ENCODE measurements at regions not wholly inside any gene's neighbourhood (a gene's known extent, or its start where the extent isn't known, plus 50 kb on each side); places are given as distances from the start of the nearest gene placed in this dataset.

DNA sequence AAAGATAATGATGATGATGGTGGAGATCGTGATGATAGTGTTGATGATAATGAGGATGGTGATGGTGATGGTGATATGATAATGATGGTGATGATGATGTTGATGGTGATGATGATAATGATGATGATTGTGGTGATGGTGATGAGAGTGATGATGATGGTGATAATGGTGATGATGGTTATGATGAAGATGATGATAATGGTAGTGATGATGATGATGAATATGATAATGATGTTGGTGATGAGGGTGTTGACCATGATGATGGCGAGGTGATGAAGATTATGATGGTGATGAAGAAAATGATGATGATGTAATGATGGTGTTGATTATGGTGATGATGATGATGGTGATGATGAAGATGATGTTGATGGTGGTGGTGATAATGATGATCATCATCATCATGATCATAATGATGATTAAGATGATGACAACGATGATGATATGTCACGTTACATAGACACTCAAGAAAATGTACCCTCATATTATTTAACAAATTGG is 1106.4 kb downstream of the NLGN4X start:
- DNase-seq (ENCODE audit: low spot score) (no peak), ATAC-seq (no peak)

DNA sequence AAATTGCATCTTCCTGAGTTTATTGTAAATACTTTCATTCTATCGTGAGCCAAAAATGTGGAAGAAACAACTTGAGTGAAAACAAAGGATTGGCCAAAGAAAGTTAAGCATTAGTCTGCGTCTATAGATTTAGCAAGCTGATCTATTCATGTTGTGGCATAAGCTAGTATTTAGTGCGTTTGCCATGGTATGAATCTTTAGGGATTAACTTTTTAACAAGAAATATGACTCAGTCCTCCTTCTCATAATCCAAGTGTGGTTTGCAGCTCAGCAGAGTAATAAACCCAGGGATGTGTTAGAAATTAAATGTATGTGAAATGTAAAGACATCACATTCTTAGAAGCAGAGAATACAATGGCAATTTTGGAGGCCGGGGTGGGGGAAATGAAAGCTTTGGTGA is 1110.9 kb downstream of the NLGN4X start:
- ATAC-seq (no peak), DNase-seq (ENCODE audit: low spot score) (no peak)

DNA sequence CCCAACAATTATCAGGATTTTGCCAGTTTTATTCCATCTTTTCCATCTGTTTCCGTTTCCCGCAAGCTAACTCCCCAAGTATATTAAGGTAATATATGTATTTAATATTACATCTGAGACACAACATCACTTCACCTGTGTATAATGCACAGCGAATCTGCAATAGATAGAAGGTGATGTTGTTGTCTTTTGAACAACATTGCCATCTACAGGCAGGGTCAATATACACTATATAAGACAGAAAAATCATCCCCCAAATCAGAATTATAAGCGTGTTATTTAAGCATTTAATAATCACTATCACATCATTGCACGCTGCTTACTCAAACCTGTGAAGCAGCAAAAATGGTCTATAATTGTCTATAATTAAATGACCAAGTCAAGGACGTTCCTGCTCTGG is 1115.5 kb downstream of the NLGN4X start:
- no peak for ATAC-seq
- DNase-seq (ENCODE audit: low spot score) = no peak

DNA sequence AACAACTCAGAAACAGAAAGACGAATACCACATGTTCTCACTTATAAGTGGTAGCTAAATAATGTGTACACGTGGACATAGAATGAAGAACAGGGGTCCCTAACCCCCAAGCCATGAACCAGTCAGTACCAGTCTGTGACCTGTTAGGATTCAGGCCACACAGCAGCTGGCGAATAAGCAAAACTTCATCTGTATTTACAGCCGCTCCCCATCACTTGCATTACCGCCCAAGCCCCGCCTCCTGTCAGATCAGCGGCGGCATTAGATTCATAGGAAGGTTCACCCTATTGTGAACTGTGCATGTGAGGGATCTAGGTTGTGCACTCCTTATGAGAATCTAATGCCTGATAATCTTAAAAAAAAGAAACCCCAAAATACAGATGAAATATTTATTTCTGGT is 1128.7 kb downstream of the NLGN4X start:
- no peak for ATAC-seq
- DNase-seq (ENCODE audit: low spot score) = no peak

DNA sequence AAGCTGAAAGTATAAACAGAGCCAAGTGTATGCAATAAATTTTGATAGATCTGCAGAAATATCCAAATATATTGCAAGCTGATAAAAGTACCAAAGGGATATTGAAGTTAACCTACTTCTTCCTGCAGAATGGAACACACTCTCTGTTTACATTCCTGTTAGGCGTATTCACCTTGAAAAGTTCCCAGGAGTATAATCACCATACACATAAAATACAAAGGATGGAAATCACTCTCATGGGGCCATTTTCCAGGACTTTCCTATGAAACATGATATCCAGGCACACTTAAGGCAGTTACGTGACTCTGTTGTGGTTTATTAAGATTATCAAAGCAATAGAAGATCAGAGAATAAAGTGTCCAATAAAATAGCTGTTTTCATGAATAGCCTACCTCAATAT is 1142.3 kb downstream of the NLGN4X start:
- ATAC-seq (no peak), DNase-seq (ENCODE audit: low spot score) (no peak)

DNA sequence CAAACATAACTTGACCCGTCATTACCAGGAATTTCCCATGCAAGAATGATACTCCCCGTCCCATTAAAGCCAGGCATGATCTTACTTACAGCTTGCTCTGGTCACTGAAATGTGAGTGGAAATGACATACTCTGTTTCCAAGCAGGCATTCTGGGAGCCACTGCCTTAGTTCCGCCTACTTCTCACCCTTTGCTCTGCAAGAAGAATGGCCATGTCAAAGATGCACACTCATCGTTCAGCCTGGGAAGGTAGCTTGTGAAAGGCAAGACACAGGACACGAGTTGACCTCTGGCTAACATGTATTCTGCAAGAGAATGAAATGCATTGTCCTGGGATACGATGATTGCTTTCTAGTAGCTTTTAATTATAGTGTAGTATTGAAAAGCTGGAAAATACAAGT is 1144.4 kb downstream of the NLGN4X start:
- no peak for ATAC-seq
- DNase-seq (ENCODE audit: low spot score) = no peak

DNA sequence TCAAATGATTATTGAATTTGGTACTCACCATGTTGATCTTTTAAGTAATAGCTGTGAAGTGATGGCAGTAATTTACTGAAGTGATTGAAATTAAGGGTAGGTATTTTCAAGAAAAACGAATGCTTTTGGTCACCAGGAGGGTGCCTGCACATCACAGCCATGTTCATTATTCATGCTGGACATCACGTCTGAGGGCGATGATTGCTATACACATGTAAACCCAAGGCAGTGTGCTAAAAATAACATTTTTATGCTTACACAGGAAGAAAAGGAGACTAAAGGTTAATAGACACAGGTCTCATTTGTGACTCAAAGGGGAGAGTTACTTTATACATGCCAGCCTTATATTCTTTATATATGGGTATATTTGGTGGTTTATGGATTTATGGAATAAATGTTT is 1146.0 kb downstream of the NLGN4X start:
- no peak for DNase-seq (ENCODE audit: low spot score)
- ATAC-seq = no peak

DNA sequence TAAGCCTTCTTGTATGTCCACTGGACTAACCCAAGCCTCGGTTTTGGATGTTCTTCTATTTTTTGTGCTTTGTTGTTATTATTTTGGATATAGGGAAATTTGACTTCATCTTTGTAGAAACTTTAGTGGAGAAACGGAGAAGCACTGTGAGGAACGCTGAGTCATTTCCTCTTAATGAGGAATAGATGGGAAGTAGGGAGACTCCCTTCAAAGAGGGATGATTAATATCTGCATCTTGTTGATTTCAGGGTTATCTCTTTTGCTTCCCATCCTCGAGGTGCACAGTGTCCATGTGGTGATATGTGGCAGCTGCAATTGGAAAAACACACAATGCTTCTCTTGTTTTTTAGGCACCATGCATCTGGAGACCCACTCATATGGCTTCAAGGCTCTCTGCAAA is 1147.9 kb downstream of the NLGN4X start:
- ATAC-seq (no peak), DNase-seq (ENCODE audit: low spot score) (no peak)

DNA sequence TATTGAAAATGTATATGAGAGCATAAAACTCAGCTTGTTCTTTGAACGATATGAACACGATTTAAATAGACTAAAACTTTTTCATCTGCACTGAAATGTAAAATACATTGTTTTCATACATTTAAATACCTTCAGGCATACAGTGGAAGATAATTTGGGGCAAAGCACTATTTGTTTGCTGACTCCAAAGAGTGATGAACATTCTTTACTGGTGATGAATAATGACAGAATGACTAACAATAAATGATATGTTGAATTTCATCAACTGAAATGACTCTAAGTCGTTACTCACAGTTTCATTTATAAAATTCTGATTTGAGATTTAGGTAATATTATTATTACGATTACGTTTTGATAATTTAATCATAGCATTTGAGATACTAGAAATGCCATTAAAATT is 1160.1 kb downstream of the NLGN4X start:
- no peak for DNase-seq (ENCODE audit: low spot score)
- no peak for ATAC-seq

DNA sequence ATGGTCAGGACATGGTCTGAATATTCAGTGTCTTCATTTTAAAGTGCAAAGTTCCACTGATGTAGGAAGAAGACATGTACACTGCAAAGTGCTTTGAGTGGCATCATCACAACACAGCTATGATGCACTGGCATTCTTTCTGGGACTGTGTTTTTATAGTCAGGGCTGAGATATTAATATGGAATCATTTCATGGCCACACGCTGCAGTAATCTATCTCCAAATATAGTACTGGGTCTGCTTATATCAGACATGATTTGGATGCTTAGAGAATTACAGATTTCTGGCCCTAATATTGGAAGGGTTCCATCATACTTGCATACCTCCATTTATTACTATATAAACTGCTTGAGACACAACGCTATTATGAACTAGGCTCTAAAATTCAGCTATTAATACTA is 1170.9 kb downstream of the NLGN4X start:
- no peak for DNase-seq (ENCODE audit: low spot score)
- ATAC-seq = no peak

DNA sequence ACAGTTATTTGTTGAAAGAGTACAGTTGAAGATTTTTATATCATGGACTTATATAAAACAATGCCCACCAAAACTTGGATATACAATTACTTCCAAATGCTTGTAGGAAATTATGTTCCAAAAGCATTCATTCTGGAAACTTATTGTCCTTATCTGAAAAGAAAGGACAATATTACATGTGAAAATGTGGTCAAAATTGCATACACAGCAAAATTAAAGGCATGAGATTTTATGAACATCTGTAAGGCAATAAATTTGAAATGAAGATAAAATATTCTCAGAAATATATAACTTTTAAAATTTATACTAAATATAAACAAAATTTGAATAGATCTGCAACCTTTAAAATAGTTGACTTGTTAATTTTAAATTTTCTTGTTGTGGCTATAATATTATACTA is 1173.8 kb downstream of the NLGN4X start:
- ATAC-seq = no peak

DNA sequence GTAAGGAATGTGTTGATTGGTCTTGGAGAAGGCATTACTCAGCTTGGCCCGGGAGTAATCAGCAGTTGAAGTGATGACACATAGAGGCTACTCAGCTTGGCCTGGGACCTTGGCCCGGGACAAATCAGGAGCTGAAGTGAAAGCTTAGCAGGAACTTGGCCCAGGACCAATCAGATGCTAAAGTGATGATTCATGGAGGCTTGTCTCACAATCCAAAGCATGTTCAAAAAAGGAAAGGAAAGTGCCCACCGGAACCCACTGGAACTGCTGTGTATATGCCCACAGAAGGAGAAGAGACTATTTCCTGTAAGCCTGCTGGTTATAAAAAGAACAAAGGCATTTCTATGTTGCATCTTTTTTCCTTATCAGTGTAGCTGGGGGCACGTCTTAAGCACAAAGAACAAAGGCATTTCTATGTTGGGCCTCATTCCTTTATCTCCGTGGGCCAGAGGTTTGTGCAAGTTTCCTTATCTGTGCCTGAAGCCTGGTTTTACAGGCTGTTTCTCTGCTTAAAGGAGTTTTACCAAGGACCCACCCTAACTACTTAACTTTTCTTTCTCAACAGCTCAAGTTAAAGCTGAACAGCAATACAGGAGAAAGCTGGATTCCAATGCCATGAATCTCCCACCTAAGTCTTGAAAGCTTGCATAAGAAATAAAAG is 1176.7 kb downstream of the NLGN4X start:
- no peak for ATAC-seq
- no peak for DNase-seq (ENCODE audit: low spot score)

More for the DNA sequence above, 1173.8 kb downstream of the NLGN4X start:
- DNase-seq (ENCODE audit: low spot score) = no peak

DNA sequence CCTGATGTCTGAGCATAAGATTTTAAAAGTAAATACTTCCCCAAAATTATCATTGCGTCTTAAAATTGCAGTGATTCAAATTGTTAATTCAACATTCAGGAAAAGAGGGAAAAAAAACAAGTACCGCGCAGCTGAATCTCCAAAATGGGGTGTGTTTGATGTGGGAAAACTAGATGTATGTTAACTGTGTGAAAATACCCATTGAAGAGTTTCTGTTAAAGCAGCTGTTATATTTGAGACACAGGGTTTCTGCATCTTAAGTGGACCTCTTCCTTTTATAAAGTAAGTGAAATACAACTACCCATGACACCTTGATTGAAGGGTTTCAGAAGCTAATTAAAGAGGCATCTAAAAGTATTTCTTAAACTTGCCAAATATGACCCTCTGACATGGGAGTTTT is 1186.1 kb downstream of the NLGN4X start:
- DNase-seq (ENCODE audit: low spot score) (no peak), ATAC-seq (no peak)

DNA sequence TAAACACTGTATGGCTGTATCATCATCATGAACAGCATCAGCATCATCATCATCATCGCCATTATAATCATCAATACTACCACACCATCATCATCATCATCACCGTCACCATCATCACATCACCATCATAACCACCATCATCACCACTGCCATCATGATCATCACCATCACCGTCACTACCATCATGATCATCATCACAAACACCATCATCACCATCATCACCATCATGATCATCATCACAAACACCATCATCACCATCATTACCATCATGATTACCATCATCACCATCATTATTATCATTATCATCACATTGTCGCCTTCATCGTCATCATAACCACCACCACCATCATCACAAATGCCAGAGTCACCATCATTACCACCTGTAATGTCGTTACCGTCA is 1196.9 kb downstream of the NLGN4X start:
- DNase-seq (ENCODE audit: low spot score) (no peak), ATAC-seq (no peak)

DNA sequence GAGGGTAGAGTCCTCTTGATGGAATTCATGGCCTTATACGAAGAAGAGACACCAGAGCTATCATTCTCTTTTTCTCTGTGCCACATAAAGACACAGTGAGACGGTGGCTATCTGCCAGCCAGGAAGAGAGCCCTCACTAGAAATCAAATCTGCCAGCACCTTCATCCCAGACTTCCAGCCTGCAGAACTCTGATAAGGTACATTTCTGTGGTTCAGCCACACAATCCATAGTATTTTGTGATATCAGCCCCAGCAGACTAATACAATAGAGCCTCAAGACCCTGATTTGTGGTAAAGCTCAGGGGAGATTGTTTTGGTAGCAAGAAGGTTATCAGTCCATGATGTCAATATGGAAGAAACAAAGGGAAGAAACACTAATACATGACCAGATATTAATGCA is 1213.2 kb downstream of the NLGN4X start:
- ATAC-seq (no peak), DNase-seq (ENCODE audit: low spot score) (no peak)

DNA sequence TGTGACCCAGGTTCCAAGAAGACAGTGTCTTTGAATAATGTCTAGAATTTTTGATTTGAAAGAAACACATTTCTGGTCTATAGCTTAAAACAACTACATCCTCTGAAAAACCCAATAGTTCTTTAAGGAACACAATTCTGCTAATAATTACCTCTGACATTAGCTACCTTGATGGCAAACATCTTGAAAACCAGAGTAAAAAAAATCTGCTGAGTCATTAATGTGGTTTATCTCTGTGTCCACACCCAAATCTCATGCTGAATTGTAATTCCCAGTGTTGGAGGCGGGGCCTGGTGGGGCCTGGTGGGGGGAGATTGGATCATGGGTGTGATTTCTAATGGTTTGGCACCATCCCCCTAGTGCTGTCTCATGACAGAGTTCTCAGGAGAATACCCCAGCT is 1233.8 kb downstream of the NLGN4X start:
- DNase-seq (ENCODE audit: low spot score) (no peak), ATAC-seq (no peak)

DNA sequence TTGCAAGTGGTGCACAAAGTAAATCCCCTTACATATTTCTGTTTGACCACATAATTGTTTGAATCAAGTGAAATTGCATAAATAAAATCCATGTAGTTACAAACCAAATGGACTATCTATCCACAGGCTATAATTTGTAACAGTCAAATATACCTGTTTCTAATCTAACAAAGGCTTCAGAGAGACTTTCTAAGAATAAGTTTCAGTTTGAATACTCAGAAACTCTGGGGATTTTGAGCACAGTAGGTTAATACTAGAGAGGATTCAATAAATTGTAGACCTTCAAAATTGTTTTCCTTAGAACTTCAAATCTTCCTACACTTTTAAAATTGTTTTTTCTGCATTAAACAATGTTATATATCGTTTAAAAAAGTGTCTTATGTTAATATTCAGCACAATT is 1250.1 kb downstream of the NLGN4X start:
- no peak for DNase-seq (ENCODE audit: low spot score)
- no peak for ATAC-seq

DNA sequence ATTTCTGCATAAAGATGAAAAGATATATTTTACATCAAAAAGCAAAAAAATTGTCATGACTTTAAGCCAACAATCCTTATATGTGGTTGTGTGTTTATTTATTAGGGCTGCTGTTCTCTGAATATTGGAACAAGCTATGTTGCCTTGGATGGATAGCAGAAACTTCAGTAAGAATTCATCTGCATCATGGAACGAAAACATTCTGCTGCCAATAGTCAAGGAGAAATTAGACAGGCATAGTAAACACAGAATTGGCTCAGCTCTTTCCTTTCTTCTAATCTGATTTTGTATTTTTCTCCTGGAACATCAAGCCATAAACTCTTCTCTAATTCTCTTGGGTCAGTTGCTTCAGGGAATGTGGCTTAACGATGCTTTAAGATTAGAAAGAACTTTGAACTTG is 1257.0 kb downstream of the NLGN4X start:
- DNase-seq (ENCODE audit: low spot score) = no peak
- no peak for ATAC-seq

DNA sequence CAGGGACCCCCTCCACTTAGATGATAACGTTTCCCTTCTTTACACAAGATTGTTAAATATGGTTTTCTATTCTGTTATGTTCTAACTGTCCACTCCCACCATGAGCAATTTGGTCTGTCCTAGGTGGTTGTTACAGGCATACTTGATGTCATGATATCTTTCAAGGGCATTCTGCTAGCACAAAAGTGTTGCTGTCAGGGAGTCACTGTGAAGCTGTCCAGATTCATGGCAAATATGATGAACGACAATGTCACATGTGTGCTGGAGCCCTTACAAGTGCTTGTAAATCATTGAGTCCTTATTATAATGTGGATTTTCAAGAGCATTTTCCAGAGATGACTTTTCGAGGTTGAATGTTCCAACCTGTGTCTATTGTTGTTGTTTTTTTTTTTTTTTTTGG is 1250.7 kb upstream of the PRKX start:
- DNase-seq (ENCODE audit: low spot score) (no peak), ATAC-seq (no peak)

DNA sequence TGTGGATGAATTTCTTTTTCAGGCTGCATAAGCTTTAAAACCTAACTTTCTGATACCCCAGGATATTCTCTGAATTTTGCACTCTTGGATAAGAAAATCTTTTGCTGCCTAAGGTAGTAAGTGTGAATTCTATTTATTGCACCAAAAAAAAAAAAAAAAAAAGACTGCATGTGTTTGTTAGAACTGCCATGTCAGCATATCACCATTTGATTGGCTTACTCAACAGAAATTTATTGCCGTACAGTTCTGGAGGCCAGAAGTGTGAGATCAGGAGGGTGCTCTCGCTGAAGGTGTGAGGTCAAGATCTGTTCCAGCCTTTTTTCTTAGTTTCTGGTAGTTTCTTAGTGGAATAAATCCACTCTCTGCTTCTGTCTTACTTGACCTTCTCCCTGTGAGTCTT is 1250.0 kb upstream of the PRKX start:
- DNase-seq (ENCODE audit: low spot score) = no peak
- no peak for ATAC-seq

DNA sequence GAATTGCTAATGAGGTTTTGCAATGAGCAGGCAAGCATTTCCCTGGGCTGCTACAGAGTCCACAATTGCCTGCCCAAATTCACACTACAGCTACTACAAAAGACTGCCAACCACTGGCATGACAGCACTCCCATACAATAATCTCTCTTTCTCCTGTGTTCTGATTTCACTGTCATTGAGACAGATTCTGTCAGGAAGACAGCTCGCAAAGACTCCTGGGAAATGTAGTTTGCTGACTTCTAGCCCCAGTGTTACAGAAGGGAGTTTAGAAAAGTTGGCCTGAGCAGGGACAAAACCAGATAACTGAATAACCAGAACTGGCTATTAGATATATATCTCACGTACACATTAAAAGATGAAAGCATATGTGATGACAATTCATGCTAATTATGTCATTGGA is 1231.3 kb upstream of the PRKX start:
- ATAC-seq = no peak
- no peak for DNase-seq (ENCODE audit: low spot score)

DNA sequence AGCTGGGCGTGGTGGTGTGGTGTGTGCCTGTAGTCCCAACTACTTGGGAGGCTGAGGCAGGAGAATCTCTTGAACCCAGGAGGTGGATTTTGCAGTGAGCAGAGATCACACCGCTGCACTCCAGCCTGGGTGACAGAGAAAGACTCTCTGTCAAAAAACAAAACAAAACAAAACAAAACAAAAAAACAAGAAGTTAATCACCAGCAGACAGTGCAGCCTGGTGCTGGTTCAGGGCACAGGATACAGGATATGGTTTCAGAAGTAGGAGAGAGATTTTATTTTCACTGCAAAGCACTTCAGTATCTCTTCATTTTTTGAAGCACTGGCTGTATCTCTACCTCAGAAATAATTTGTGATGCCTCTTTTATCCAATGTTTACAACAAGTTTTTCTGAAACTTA is 1222.9 kb upstream of the PRKX start:
- ATAC-seq (no peak), DNase-seq (ENCODE audit: low spot score) (no peak)

DNA sequence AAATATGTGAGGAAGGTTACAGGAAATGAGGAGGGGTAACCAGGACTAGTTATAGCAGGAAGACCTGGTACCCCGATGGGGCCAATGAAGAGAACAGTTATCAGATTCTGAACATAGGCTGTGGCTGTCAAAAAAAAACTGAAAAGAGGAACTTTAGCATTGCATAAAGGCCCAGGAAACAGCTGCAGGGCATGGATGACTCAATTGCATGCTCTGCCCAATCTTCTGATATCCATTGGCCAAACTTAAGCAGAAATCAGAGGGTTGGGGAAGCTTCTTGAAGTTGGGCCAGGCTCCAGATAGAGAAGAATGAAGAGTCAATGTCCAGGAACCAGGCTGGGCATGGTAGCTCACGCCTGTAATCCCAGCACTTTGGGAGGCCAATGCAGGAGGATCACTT is 1222.4 kb upstream of the PRKX start:
- DNase-seq (ENCODE audit: low spot score) = no peak
- ATAC-seq = no peak

DNA sequence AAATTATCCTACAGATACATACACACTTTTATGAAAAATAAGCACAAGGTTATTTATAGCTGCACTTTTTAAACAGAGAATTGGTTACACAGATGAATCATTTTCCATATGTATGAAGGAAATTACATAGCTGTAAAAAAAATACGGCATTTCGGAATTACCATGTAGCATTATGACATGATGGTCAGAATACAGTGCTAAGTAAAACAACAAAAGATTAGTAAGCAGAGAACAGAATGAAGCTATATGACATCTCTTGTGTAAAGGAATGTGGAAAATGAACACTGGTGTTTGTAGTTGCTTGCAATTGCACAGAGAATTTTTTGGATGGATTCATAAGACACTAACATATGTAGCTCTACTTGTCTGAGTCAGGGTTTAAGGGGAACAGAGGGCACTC is 1222.0 kb upstream of the PRKX start:
- ATAC-seq = no peak
- DNase-seq (ENCODE audit: low spot score) = no peak
